IPS-NIHi11 (cell line): ENCODE measurements at regions not wholly inside any gene's neighbourhood (a gene's known extent, or its start where the extent isn't known, plus 50 kb on each side); places are given as distances from the start of the nearest gene placed in this dataset.
"Not testable (repeated sequence)": the region's sequence is repeated elsewhere in the genome, so short reads cannot be mapped to it uniquely, and the experiment has no call there.

Experiments
- DNase-seq: peaks from one replicate; pipeline ENCODE4 v3.0.0; 2012; ENCODE audit warnings: mixed read lengths, low spot score

GRCh38 chr21:28069450-28069923 is 923.2 kb downstream of the LTN1 start:
- DNase-seq = peak; percentile 35

- no peak for DNase-seq
Measured at GRCh38 chr21:28068455-28069358, 924.0 kb downstream of the LTN1 start.

GRCh38 chr21:28066596-28067387 is 925.9 kb downstream of the LTN1 start:
- no peak for DNase-seq

- no peak for DNase-seq
Measured at GRCh38 chr21:28066076-28066475, 926.6 kb downstream of the LTN1 start.

- DNase-seq = no peak
Measured at GRCh38 chr21:28063241-28064216, 929.1 kb downstream of the LTN1 start.

GRCh38 chr21:28052956-28053355 is 939.7 kb downstream of the LTN1 start:
- not testable (repeated sequence) for DNase-seq

GRCh38 chr21:28051649-28052048 is 941.0 kb downstream of the LTN1 start:
- DNase-seq = not testable (repeated sequence)

GRCh38 chr21:28035692-28036091 is 957.0 kb downstream of the LTN1 start:
- DNase-seq = not testable (repeated sequence)

GRCh38 chr21:28034916-28035315 is 957.8 kb downstream of the LTN1 start:
- DNase-seq = not testable (repeated sequence)

- not testable (repeated sequence) for DNase-seq
Measured at GRCh38 chr21:28034334-28034733, 958.3 kb downstream of the LTN1 start.

GRCh38 chr21:28032652-28033051 is 960.0 kb downstream of the LTN1 start:
- DNase-seq = not testable (repeated sequence)

- not testable (repeated sequence) for DNase-seq
Measured at GRCh38 chr21:28031066-28031465, 961.6 kb downstream of the LTN1 start.

- no peak for DNase-seq
Measured at GRCh38 chr21:28025111-28025510, 967.6 kb downstream of the LTN1 start.

- DNase-seq = no peak
Measured at GRCh38 chr21:28018741-28019669, 973.7 kb downstream of the LTN1 start.

GRCh38 chr21:28018213-28018612 is 974.5 kb downstream of the LTN1 start:
- DNase-seq = no peak

- DNase-seq = no peak
Measured at GRCh38 chr21:28016571-28016970, 976.1 kb downstream of the LTN1 start.

- DNase-seq = not testable (repeated sequence)
Measured at GRCh38 chr21:28013123-28013522, 979.6 kb downstream of the LTN1 start.

- DNase-seq = not testable (repeated sequence)
Measured at GRCh38 chr21:28011970-28012369, 980.7 kb downstream of the LTN1 start.

GRCh38 chr21:28008245-28008644 is 984.4 kb downstream of the LTN1 start:
- DNase-seq = not testable (repeated sequence)

- not testable (repeated sequence) for DNase-seq
Measured at GRCh38 chr21:28003627-28004026, 989.0 kb downstream of the LTN1 start.
